ENCODE measurements at regions not wholly inside any gene's neighbourhood (a gene's known extent, or its start where the extent isn't known, plus 50 kb on each side); places are given as distances from the start of the nearest gene placed in this dataset.

GRCh38 chr9:103485138-103485537 lies 490.0 kb downstream of the CYLC2 start:
- ChIA-PET POLR2A (interaction anchor here (0.9 kb wide), 1 partner anchor 13 kb away, joined by 4 read pairs; no protein-coding TSS in a partner anchor), CTCF (ENCODE audit: unreplicated experiment) (no interaction called here)
- no peak overlapping the region for H3K27ac ChIP-seq (ENCODE audit: low read depth, low read length, poor library complexity, severe bottlenecking)
- intact Hi-C loops (cut with micrococcal nuclease; ENCODE audit: unreplicated experiment), result no loop called here
- H3K4me2 ChIP-seq (ENCODE audit: low read length), result no peak overlapping the region
- no TSS peak for BruUV-seq (replicated peaks)
- no peaks in the 10 kb centered on the region for H4K20me1 ChIP-seq (ENCODE audit: insufficient read depth, low read length)
- H3K36me3 ChIP-seq (ENCODE audit: insufficient read depth, low read length), result no peaks in the 10 kb centered on the region
- H3K4me3 ChIP-seq (ENCODE audit: low read depth, low read length, poor library complexity, severe bottlenecking), result no peak overlapping the region
- TF ChIP-seq EZH2phosphoT487 (IDR thresholded peaks at IDR 0.05; ENCODE audit: borderline replicate concordance, low read depth, low read length) (no peak), CTCF (conservative IDR thresholded peaks at IDR 0.05; ENCODE audit: low read length) (no peak)
- no peaks in the 10 kb centered on the region for H3K4me1 ChIP-seq (ENCODE audit: insufficient read depth, low read length, poor library complexity, severe bottlenecking)
- DNase-seq (ENCODE audit: low spot score), result no peak
- H3K9me3 ChIP-seq (ENCODE audit: low read length), result no peaks in the 10 kb centered on the region
- H2AFZ ChIP-seq (ENCODE audit: low read length), result no peak overlapping the region
- H3K79me2 ChIP-seq (ENCODE audit: insufficient read depth, low read depth, low read length), result no peaks in the 10 kb centered on the region
- no peaks in the 10 kb centered on the region for H3K9me2 ChIP-seq (ENCODE audit: insufficient read depth, low read length)

GRCh38 chr9:103514767-103515166 lies 519.6 kb downstream of the CYLC2 start:
- TF ChIP-seq EZH2phosphoT487 (IDR thresholded peaks at IDR 0.05; ENCODE audit: borderline replicate concordance, low read depth, low read length) (no peak), CTCF (conservative IDR thresholded peaks at IDR 0.05; ENCODE audit: low read length) (no peak)
- H3K79me2 ChIP-seq (ENCODE audit: insufficient read depth, low read depth, low read length), result no peaks in the 10 kb centered on the region
- H3K27ac ChIP-seq (ENCODE audit: low read depth, low read length, poor library complexity, severe bottlenecking), result no peak overlapping the region
- H3K36me3 ChIP-seq (ENCODE audit: insufficient read depth, low read length), result no peaks in the 10 kb centered on the region
- no peak overlapping the region for H3K4me3 ChIP-seq (ENCODE audit: low read depth, low read length, poor library complexity, severe bottlenecking)
- DNase-seq (ENCODE audit: low spot score), result no peak
- no peaks in the 10 kb centered on the region for H3K9me2 ChIP-seq (ENCODE audit: insufficient read depth, low read length)
- H4K20me1 ChIP-seq (ENCODE audit: insufficient read depth, low read length), result no peaks in the 10 kb centered on the region
- H3K4me1 ChIP-seq (ENCODE audit: insufficient read depth, low read length, poor library complexity, severe bottlenecking), result no peaks in the 10 kb centered on the region
- BruUV-seq (replicated peaks), result no TSS peak
- no peak overlapping the region for H3K4me2 ChIP-seq (ENCODE audit: low read length)
- H3K9me3 ChIP-seq (ENCODE audit: low read length), result no peaks in the 10 kb centered on the region
- POLR2A ChIA-PET, result interaction anchor here (0.6 kb wide), 1 partner anchor 966 kb away, joined by 3 read pairs; no protein-coding TSS in a partner anchor
- CTCF ChIA-PET (ENCODE audit: unreplicated experiment), result no interaction called here
- intact Hi-C loops (cut with micrococcal nuclease; ENCODE audit: unreplicated experiment), result no loop called here
- H2AFZ ChIP-seq (ENCODE audit: low read length), result no peak overlapping the region

GRCh38 chr9:103522409-103522808 lies 527.3 kb downstream of the CYLC2 start:
- POLR2A ChIA-PET, result interaction anchor here (0.7 to 1.3 kb wide), 3 partner anchors 11 to 513 kb away, joined by 3 to 5 read pairs (median 3); no protein-coding TSS in a partner anchor
- CTCF ChIA-PET (ENCODE audit: unreplicated experiment), result no interaction called here
- H3K4me2 ChIP-seq (ENCODE audit: low read length), result no peak overlapping the region
- no peaks in the 10 kb centered on the region for H3K79me2 ChIP-seq (ENCODE audit: insufficient read depth, low read depth, low read length)
- H3K4me3 ChIP-seq (ENCODE audit: low read depth, low read length, poor library complexity, severe bottlenecking), result no peak overlapping the region
- H3K27ac ChIP-seq (ENCODE audit: low read depth, low read length, poor library complexity, severe bottlenecking), result no peak overlapping the region
- no TSS peak for BruUV-seq (replicated peaks)
- H4K20me1 ChIP-seq (ENCODE audit: insufficient read depth, low read length), result no peaks in the 10 kb centered on the region
- intact Hi-C loops (cut with micrococcal nuclease; ENCODE audit: unreplicated experiment), result no loop called here
- no peaks in the 10 kb centered on the region for H3K36me3 ChIP-seq (ENCODE audit: insufficient read depth, low read length)
- no peaks in the 10 kb centered on the region for H3K9me2 ChIP-seq (ENCODE audit: insufficient read depth, low read length)
- no peak overlapping the region for H2AFZ ChIP-seq (ENCODE audit: low read length)
- TF ChIP-seq EZH2phosphoT487 (IDR thresholded peaks at IDR 0.05; ENCODE audit: borderline replicate concordance, low read depth, low read length) (no peak), CTCF (conservative IDR thresholded peaks at IDR 0.05; ENCODE audit: low read length) (no peak)
- H3K9me3 ChIP-seq (ENCODE audit: low read length), result no peaks in the 10 kb centered on the region
- no peak for DNase-seq (ENCODE audit: low spot score)
- H3K4me1 ChIP-seq (ENCODE audit: insufficient read depth, low read length, poor library complexity, severe bottlenecking), result no peaks in the 10 kb centered on the region

Measured in OCI-LY7 (cell line).